ENCODE measurements at regions not wholly inside any gene's neighbourhood (a gene's known extent, or its start where the extent isn't known, plus 50 kb on each side); places are given as distances from the start of the nearest gene placed in this dataset.

- no peak overlapping the region for H3K4me3 ChIP-seq (ENCODE audit: low read depth, low read length)
- TF ChIP-seq, protein P1, sequence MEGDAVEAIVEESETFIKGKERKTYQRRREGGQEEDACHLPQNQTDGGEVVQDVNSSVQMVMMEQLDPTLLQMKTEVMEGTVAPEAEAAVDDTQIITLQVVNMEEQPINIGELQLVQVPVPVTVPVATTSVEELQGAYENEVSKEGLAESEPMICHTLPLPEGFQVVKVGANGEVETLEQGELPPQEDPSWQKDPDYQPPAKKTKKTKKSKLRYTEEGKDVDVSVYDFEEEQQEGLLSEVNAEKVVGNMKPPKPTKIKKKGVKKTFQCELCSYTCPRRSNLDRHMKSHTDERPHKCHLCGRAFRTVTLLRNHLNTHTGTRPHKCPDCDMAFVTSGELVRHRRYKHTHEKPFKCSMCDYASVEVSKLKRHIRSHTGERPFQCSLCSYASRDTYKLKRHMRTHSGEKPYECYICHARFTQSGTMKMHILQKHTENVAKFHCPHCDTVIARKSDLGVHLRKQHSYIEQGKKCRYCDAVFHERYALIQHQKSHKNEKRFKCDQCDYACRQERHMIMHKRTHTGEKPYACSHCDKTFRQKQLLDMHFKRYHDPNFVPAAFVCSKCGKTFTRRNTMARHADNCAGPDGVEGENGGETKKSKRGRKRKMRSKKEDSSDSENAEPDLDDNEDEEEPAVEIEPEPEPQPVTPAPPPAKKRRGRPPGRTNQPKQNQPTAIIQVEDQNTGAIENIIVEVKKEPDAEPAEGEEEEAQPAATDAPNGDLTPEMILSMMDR (IDR thresholded peaks at IDR 0.05; ENCODE audit: low read depth, low read length), result no peak
These were observed 58.4 kb upstream of the PITX1 start for GRCh38 chr5:135092476-135092875.

DNA sequence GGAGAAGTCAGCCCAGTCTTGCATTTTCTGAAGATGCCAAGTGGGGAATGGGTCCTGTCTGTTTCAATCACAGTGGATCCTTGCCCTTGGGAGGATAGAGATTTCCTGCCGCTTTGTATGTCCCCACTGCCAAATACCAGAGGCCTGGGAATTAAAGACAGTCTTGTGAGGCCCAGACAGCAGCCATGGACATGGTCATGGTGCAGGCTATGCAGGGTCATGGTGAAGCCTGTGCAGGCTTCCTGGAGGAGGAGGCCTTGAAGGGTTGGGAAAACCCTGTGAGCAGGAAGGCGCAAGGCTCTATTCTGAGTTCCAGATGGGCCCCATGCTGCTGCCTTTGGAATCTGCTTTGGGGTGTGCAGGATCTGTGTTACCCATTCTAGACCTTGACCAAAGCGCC is 57.3 kb upstream of the PITX1 start:
- TF ChIP-seq, protein P1 (IDR thresholded peaks at IDR 0.05; ENCODE audit: low read depth, low read length), result no peak

DNA sequence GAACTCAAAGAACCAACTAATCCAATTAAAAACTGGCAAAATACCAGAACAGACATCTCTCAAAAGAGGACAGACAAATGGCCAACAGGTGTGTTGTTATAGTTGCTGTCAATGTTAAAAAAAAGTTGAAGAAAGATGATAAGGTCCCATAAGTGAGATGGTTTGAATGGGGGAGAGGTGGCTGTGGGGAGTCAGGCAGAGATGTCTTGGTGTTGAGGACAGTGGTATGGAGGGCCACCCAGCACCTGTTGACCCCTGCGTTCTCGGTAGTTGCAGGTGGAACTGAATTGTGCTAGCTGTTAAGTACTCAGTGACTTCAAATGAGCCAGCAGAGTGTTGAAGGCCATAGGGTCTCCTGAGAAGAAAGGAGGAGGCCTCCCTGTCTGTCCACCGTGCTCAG is 55.9 kb upstream of the PITX1 start:
- no peak overlapping the region for H3K4me3 ChIP-seq (ENCODE audit: low read depth, low read length)
- TF ChIP-seq, protein P1 (IDR thresholded peaks at IDR 0.05; ENCODE audit: low read depth, low read length), result no peak

More for the DNA sequence above, 57.3 kb upstream of the PITX1 start:
- H3K4me3 ChIP-seq (ENCODE audit: low read depth, low read length), result no peak overlapping the region

DNA sequence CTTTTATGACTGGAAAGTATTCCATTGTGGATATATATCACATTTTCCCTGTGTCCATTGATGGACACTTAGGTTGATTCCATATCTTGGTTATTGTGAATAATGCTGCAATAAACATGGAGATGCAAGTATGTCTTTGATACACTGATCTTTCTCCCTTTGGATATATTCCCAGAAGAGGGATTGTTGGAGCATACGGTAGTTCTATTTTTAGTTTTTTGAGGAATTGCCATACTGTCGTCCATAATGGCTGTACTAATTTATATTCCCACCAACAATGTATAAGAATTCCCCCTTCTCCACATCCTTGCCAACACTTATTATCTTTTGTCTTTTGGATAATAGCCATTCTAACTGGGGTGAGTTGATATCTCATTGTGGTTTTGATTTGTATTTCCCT is 54.9 kb upstream of the PITX1 start:
- TF ChIP-seq, protein P1 (IDR thresholded peaks at IDR 0.05; ENCODE audit: low read depth, low read length), result no peak
- H3K4me3 ChIP-seq (ENCODE audit: low read depth, low read length), result no peak overlapping the region

GRCh38 chr5:135087950-135088349 is 53.9 kb upstream of the PITX1 start:
- TF ChIP-seq, protein P1 (IDR thresholded peaks at IDR 0.05; ENCODE audit: low read depth, low read length), result no peak
- no peak overlapping the region for H3K4me3 ChIP-seq (ENCODE audit: low read depth, low read length)

DNA sequence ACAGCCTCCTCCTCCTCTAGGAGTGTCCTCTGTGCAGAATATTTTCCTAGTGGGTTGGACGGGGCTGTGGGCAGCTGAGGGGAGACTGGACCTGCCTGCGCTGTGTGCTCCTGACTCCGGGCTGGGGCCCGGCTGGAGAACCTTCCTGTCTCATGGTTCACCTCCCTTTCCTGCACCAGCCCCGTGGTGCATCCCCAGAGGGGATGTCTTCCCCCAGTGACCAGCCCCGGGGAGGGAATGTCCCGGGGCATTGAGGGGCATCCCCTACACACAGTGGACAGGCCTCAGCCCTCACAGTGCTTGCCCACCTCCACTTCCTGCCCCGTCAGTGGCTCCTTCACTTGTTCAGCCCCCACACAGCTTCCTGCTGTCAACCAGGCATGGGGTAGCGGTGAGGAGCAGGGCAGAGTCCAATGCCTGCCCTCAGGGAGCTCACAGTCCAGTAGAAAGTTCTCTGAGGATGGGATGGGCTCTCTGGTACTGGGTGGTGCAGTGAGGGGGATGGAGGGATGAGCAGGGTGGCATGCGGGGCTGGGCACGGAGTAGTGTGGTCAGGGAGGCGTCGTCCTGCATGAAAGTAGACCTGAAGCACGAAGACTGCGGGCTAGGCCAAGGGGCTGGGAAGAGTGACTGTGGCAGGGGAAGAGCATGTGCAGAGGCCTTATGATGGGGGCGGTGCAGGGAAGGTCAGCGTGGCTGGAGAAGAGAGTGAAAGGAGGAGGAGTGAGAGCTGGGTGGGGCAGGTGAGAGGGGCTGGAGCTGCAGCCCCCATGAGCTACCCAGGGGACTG is 52.1 kb upstream of the PITX1 start:
- no peak overlapping the region for H3K4me3 ChIP-seq (ENCODE audit: low read depth, low read length)
- TF ChIP-seq, protein P1 (IDR thresholded peaks at IDR 0.05; ENCODE audit: low read depth, low read length), result no peak

GRCh38 chr5:135085133-135085935 is 51.3 kb upstream of the PITX1 start:
- H3K4me3 ChIP-seq (ENCODE audit: low read depth, low read length), result no peak overlapping the region
- TF ChIP-seq, protein P1 (IDR thresholded peaks at IDR 0.05; ENCODE audit: low read depth, low read length), result no peak

Data from WI38 (cell line).